ENCODE measurements at regions not wholly inside any gene's neighbourhood (a gene's known extent, or its start where the extent isn't known, plus 50 kb on each side); places are given as distances from the start of the nearest gene placed in this dataset.
"Not testable (repeated sequence)": the region's sequence is repeated elsewhere in the genome, so short reads cannot be mapped to it uniquely, and the experiment has no call there.

DNA sequence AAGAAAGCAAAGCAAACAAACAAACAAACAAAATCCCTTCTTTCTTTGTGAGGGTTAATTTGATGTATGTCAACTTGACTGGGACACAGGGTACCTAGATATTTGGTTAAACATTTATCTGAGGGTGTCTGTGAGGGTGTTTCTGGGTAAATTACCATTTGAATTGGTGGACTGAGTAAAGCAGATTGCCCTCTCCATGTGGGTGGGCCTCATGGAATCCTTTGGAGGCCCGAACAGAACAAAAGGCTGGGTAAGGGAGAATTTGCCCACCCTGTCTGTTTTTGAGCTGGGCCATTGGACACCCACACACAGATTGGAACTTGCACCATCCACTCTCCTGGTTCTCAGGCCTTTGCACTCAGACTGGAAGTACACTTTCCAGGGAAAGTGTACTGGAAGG lies 628.8 kb upstream of the CITED2 start:
- TF ChIP-seq, protein P1, sequence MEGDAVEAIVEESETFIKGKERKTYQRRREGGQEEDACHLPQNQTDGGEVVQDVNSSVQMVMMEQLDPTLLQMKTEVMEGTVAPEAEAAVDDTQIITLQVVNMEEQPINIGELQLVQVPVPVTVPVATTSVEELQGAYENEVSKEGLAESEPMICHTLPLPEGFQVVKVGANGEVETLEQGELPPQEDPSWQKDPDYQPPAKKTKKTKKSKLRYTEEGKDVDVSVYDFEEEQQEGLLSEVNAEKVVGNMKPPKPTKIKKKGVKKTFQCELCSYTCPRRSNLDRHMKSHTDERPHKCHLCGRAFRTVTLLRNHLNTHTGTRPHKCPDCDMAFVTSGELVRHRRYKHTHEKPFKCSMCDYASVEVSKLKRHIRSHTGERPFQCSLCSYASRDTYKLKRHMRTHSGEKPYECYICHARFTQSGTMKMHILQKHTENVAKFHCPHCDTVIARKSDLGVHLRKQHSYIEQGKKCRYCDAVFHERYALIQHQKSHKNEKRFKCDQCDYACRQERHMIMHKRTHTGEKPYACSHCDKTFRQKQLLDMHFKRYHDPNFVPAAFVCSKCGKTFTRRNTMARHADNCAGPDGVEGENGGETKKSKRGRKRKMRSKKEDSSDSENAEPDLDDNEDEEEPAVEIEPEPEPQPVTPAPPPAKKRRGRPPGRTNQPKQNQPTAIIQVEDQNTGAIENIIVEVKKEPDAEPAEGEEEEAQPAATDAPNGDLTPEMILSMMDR (IDR thresholded peaks at IDR 0.05): no peak
- ChIA-PET CTCF (no interaction called here), POLR2A (no interaction called here)
- ATAC-seq (ENCODE audit: low read depth) (no peak), DNase-seq (no peak)
- Mint-ChIP-seq H3K9me3 (no peaks in the 10 kb centered on the region), H3K27ac (no peak overlapping the region), H3K4me1 (no peaks in the 10 kb centered on the region), H3K4me3 (no peak overlapping the region), H3K27me3 (no peaks in the 10 kb centered on the region), H3K36me3 (ENCODE audit: low read depth) (no peaks in the 10 kb centered on the region)
- intact Hi-C loops (cut with micrococcal nuclease): no loop called here

DNA sequence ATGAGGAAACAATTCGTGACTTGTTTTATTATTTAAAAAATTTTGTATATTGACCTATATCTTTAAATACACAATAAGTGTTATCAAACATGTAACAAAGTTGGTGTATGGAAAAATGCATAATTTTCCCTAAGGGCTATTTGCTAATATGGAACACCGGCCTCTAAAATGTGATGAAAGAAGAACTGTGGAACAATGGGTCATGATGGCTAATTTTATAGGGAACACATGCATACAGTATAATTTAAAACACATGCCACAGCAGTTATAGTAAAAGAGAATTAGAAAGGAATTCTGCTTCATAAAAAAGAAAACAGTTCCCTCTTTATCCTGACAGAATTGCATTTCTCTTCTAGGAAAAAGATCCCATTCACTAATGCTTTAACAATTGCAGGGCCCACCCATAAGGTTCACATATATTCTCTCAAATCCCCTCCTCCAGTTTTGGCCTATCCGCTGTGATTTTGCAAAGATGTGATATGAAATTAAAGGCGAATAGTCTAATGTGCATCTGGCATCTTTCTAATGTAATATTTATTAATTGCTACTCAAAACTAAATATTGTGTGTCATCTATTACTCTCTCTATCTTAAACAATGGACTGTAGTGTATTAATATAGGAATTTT lies 628.1 kb upstream of the CITED2 start:
- no peak for DNase-seq
- Mint-ChIP-seq H3K9me3 (no peaks in the 10 kb centered on the region), H3K4me1 (no peaks in the 10 kb centered on the region), H3K27ac (no peak overlapping the region), H3K27me3 (no peaks in the 10 kb centered on the region), H3K36me3 (ENCODE audit: low read depth) (no peaks in the 10 kb centered on the region), H3K4me3 (no peak overlapping the region)
- POLR2A ChIA-PET: no interaction called here
- no peak for ATAC-seq (ENCODE audit: low read depth)
- CTCF ChIA-PET: no interaction called here
- TF ChIP-seq, protein P1 (IDR thresholded peaks at IDR 0.05): no peak
- intact Hi-C loops (cut with micrococcal nuclease): no loop called here

DNA sequence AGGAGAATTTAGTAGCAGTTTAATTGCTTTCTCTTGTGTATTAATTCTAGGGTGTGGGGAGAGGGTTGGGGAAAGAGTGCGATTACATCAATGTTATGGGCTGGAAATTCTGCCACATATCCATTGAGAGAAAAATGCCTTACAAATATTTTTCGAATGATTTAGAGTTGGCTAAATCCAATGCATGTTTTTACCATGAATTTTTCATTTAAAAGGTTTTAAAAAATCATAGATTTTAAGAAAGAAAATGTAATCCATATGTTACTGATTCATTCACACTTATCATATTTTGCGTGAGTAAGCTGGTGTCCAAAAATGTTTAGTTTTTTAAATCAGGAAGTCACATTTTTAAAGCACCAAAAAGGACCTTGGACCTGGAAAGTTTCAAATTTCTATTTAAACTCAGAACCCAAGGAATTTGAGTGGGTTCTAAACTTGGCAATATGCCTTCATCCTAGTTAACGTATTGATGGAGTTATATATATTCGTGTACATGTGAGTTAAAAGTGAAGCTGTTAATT lies 627.4 kb upstream of the CITED2 start:
- ATAC-seq (ENCODE audit: low read depth): no peak
- H3K27ac Mint-ChIP-seq: no peak overlapping the region
- H3K4me3 Mint-ChIP-seq: no peak overlapping the region
- ChIA-PET CTCF (no interaction called here), POLR2A (no interaction called here)
- H3K27me3 Mint-ChIP-seq: no peaks in the 10 kb centered on the region
- no peaks in the 10 kb centered on the region for H3K4me1 Mint-ChIP-seq
- no peaks in the 10 kb centered on the region for H3K9me3 Mint-ChIP-seq
- TF ChIP-seq, protein P1 (IDR thresholded peaks at IDR 0.05): no peak
- intact Hi-C loops (cut with micrococcal nuclease): no loop called here
- H3K36me3 Mint-ChIP-seq (ENCODE audit: low read depth): no peaks in the 10 kb centered on the region
- no peak for DNase-seq

DNA sequence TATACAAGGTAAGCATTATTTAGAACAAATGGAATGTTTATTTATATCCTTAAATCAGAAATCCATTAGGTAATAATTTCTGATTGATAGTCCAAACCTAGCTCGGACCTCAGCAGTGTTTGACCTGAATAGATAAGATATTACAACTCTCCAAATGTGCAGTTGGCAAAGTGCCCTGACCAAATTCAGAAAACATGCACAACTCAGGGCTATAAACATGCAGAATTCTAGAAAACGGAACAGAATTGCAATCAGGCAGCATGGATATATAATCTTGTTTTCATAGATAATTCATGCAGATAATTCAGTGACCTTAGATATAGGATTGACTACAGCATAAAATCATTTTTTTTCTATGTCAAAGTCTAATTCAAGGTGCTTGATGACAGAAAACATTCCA lies 626.6 kb upstream of the CITED2 start:
- intact Hi-C loops (cut with micrococcal nuclease): no loop called here
- ATAC-seq (ENCODE audit: low read depth) (no peak), DNase-seq (no peak)
- Mint-ChIP-seq H3K4me3 (no peak overlapping the region), H3K9me3 (no peaks in the 10 kb centered on the region), H3K27ac (no peak overlapping the region), H3K36me3 (ENCODE audit: low read depth) (no peaks in the 10 kb centered on the region), H3K27me3 (no peaks in the 10 kb centered on the region), H3K4me1 (no peaks in the 10 kb centered on the region)
- CTCF ChIA-PET: no interaction called here
- TF ChIP-seq, protein P1 (IDR thresholded peaks at IDR 0.05): no peak
- POLR2A ChIA-PET: no interaction called here

DNA sequence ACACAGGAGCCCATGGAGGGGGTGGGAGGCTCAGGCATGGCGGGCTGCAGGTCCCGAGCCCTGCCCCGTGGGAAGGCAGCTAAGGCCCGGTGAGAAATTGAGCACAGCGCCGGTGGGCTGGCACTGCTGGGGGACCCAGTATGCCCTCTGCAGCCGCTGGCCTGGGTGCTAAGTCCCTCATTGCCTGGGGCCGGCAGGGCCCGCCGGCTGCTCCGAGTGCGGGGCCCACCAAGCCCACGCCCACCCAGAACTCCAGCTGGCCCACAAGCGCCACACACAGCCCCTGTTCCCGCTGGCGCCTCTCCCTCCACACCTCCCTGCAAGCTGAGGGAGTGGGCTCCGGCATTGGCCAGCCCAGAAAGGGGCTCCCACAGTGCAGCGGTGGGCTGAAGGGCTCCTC lies 625.2 kb upstream of the CITED2 start:
- H3K9me3 Mint-ChIP-seq; DNase-seq; H3K27ac Mint-ChIP-seq; H3K36me3 Mint-ChIP-seq (ENCODE audit: low read depth); ATAC-seq (ENCODE audit: low read depth); H3K4me1 Mint-ChIP-seq; POLR2A ChIA-PET; H3K4me3 Mint-ChIP-seq; CTCF ChIA-PET; H3K27me3 Mint-ChIP-seq: not testable (repeated sequence)
- intact Hi-C loops (cut with micrococcal nuclease): loop anchor here (5.0 kb wide), 1 partner anchor 782 kb away; no protein-coding TSS in a partner anchor

DNA sequence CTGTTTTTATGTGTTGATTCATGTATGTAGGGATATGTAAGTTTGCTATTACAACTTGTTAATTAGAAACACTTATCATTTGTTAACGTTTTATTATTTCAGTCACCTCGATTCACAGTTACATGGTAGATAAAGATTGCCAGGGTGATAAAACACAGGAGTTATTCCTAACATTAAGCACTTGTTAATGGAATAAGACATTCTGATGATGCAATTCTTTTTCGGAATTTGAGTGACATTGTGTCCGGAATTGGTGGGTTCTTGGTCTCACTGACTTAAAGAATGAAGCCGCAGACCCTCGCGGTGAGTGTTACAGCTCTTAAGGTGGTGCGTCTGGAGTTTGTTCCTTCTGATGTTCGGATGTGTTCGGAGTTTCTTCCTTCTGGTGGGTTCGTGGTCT lies 624.0 kb upstream of the CITED2 start:
- H3K9me3 Mint-ChIP-seq; H3K4me3 Mint-ChIP-seq; POLR2A ChIA-PET; H3K27ac Mint-ChIP-seq; ATAC-seq (ENCODE audit: low read depth); H3K36me3 Mint-ChIP-seq (ENCODE audit: low read depth); CTCF ChIA-PET; H3K27me3 Mint-ChIP-seq; H3K4me1 Mint-ChIP-seq; DNase-seq: not testable (repeated sequence)
- intact Hi-C loops (cut with micrococcal nuclease): loop anchor here (5.0 kb wide), 1 partner anchor 781 kb away; no protein-coding TSS in a partner anchor
